GM21717 (cell line): ENCODE measurements at regions not wholly inside any gene's neighbourhood (a gene's known extent, or its start where the extent isn't known, plus 50 kb on each side); places are given as distances from the start of the nearest gene placed in this dataset.
"Not testable (repeated sequence)": the region's sequence is repeated elsewhere in the genome, so short reads cannot be mapped to it uniquely, and the experiment has no call there.

Source experiments
- ATAC-seq: cut with Tn5 transposase; IDR thresholded peaks from one replicate; pipeline ENCODE4 v1.9.1; 2021; ENCODE audit warnings: mild to moderate bottlenecking, moderate library complexity; ENCODE audit not compliant: unreplicated experiment

DNA sequence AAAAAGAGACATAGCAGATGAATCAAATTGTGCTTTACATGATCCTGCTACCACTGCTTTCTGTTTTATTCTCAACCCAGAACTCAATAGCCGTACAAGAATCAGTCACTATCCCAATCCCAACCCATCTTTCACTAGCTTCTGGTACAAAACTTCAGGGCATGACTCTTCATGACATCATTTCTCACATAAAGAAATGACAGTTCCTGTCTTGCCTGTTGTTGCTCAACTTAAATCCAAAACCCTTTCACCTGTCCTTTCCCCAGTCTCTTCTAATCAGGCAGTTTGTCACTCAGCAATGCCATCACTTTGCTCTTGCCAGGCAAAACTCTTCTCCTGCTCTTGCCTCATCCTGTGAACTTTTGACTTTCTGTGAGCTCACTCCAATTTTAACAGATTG lies 962.8 kb downstream of the GALC start:
- ATAC-seq, result no peak

GRCh38 chr14:87020106-87020505 lies 972.9 kb downstream of the GALC start:
- not testable (repeated sequence) for ATAC-seq

- no peak for ATAC-seq
Observed at GRCh38 chr14:87018294-87018693, 974.7 kb downstream of the GALC start.

GRCh38 chr14:87017335-87017734 lies 975.6 kb downstream of the GALC start:
- ATAC-seq, result no peak

DNA sequence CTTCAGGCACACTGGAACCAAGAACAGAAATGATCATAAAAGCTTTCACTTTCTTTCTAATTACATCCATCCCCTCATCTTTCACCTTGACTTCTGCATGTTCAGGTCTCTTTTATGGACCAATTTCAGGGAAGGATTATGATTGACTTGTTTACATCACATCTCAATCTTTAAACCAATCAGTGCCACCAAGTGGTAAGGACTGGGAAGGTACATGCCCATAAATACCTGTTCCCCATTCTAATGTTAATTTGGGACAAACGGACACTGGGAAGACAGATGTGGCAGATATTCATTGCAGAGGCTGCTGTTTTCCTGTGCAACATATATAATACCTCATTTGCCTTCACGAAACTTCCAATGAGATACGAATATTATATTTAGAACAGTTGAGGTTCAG lies 978.1 kb downstream of the GALC start:
- no peak for ATAC-seq

GRCh38 chr14:87013583-87013982 lies 979.4 kb downstream of the GALC start:
- no peak for ATAC-seq

DNA sequence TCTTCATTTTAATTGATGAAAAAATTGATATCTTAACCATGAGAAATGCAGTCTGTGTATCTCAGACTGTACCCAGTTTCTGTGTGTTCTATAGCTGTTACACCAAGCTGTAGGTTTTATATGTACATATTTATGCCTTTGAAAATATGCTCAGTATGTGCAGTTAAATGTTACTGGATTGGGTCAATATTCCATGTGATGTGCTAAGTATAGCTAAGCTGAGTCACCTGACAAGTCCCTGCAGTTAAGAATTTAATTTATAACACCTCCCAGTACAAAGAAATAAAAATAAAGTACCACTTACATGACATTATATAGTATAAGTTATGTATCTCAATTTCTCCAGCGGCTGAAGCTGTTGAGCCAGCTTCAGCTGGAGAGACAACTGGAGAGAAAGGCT lies 984.0 kb downstream of the GALC start:
- ATAC-seq, result no peak

DNA sequence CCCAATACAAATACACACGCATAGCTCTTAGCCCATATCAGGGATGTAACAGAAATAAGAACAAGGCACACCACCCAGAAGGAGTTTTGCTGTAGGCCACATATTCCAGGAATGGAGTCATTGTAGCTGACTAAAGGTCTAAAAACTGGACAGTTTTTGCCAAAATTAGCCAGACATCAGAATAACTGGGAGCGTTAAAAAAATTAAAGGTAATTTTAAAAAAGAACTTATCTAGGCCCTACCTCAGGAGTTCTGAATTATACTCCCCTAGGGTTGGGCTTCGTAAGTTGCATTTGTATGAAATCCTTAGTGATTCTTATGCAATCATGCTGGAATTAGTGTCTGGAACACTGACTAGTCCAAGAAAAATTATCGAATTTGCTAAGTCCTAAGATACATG lies 987.7 kb downstream of the GALC start:
- no peak for ATAC-seq

- no peak for ATAC-seq
Observed at GRCh38 chr14:87002776-87003175, 990.2 kb downstream of the GALC start.

GRCh38 chr14:87001333-87001732 lies 991.6 kb downstream of the GALC start:
- ATAC-seq, result no peak

GRCh38 chr14:87000081-87000480 lies 992.9 kb downstream of the GALC start:
- ATAC-seq, result no peak

DNA sequence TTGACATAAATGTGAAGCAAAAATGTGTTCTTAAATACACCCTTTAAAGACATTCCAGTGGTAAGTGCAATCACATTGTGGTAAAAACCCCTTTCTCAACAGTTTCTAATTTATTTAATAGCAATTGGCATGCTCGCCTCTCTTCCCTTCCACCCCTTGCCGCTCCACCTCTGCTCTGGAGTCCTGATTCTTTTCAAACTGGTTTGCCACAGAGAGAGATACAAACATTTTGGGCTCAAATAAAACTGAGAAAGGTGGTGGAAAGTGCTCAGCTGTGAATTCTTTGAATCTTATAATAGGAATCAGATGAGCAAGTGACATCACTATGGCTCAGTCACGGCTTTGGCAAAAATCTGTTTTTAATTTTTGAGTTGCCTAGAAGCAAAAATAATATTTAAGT lies 993.9 kb downstream of the GALC start:
- ATAC-seq, result no peak

- ATAC-seq, result no peak
Observed at GRCh38 chr14:86997271-86997670, 995.7 kb downstream of the GALC start.

DNA sequence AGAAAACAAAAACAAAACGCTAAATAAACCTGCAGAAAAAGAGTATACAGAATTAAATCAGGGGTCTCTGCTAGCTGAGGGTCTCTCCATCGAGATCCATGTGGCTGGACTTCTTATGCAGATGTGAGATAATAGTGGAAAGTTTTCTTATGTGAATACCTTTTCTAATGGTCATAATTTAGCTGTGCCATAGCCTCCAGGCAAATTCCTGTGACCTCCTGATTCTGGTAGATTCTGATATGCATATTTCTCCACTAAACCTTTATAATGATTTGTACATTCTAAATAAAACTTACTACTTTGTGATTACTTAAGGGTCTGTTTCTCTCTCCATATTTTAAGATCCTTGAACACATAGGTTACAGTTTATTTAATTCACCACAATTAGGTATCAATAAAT lies 1002.6 kb downstream of the GALC start:
- ATAC-seq, result no peak

GRCh38 chr14:86989285-86989684 lies 1003.7 kb downstream of the GALC start:
- ATAC-seq, result no peak

GRCh38 chr14:86987966-86988365 lies 1005.0 kb downstream of the GALC start:
- no peak for ATAC-seq

DNA sequence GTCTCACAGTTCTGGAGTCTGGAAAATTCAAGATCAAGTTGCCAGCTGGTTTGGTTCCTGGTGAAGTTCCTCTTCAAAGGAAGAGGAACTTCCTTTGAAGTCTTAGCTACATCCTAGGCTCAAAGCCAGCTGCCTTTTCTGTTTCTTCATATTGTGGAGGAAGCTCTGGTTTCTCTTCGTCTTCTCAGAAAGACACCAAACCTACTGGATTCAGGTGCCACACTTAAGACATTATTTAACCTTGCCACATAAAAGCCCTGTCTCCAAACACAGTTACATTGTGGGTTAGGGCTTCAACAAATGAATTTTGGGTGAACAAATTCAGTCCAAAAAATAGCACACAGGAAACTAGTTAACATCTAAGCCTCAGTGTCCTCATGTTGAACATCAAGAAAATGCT lies 1019.8 kb downstream of the GALC start:
- ATAC-seq, result no peak

GRCh38 chr14:86971292-86971691 lies 1021.7 kb downstream of the GALC start:
- no peak for ATAC-seq

GRCh38 chr14:86961106-86961716 lies 1031.8 kb downstream of the GALC start:
- no peak for ATAC-seq

DNA sequence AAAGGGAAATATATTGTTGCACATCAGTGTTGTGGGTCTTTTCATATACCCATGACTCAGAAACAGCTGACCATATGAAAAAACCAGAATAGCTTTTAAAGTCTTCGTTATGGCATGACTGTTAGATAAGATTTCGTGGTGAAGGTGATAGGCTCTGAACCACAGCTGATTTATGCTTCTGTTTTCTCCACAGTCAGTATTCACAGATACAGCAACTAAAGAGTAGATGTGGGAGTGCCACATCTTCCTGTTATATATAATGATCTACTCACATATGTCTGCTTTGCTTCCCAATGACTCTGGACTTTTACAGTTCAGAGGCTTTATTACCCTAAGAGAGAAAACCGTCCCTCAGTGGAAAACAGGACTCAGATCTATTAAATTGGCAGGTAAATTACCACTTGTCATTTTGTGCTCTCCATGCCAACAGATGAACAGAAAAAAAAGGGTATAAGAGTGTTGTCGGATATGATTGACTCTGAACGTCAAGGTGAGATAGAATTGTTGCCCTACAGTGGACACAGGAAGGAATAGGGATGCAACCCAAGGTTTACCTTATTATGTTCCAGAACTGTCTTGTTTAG lies 1037.1 kb downstream of the GALC start:
- no peak for ATAC-seq

DNA sequence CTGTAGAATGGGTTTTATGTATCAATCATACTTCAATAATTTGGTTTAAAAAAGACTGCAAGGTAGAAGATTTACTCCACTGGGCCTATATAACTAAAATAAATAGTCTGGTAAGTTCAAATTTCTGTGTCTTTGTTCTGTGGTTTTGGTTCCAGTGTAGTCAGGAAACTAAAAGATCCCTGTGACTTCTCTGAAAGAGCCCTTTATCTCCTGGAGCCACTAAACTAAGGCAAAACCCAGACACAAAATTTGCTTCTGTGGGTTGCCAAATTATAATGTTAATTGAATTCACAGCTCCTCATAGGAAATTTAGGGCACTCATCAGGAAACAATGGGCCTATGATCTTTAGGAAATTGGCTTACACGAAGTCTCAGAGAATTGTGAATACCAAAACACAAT lies 1038.4 kb downstream of the GALC start:
- no peak for ATAC-seq

GRCh38 chr14:86946446-86946845 lies 1046.5 kb downstream of the GALC start:
- ATAC-seq, result no peak

DNA sequence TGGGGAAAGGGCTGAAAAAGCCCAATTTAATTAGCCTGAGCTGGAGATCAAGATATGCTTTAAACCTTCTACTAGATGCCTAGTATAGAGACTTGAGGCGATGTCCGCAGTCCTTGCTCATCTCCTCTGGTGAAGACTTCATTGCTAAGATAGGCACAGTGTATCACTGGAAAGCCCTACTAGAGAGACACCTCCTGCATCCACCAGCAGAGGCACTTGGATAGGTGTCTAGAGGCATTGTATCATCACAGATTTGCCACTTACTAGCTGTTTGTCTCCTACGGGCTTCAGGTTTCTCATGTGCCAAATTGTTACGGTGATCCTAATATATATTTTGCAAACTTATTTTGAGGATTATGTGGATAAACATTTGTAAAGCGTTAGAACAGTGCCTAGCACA lies 1048.5 kb downstream of the GALC start:
- no peak for ATAC-seq
